ENCODE measurements at regions not wholly inside any gene's neighbourhood (a gene's known extent, or its start where the extent isn't known, plus 50 kb on each side); places are given as distances from the start of the nearest gene placed in this dataset.
"Not testable (repeated sequence)": the region's sequence is repeated elsewhere in the genome, so short reads cannot be mapped to it uniquely, and the experiment has no call there.

- not testable (repeated sequence) for DNase-seq
Observed at GRCh38 chr2:139538332-139539020, 758.3 kb upstream of the NXPH2 start.

GRCh38 chr2:139529080-139529479 lies 748.9 kb upstream of the NXPH2 start:
- DNase-seq = no peak

GRCh38 chr2:139526781-139527180 lies 746.6 kb upstream of the NXPH2 start:
- no peak for DNase-seq

GRCh38 chr2:139518321-139518720 lies 738.1 kb upstream of the NXPH2 start:
- no peak for DNase-seq

- no peak for DNase-seq
Observed at GRCh38 chr2:139514951-139515350, 734.8 kb upstream of the NXPH2 start.

GRCh38 chr2:139495851-139496250 lies 715.7 kb upstream of the NXPH2 start:
- no peak for DNase-seq

- no peak for DNase-seq
Observed at GRCh38 chr2:139492131-139492680, 712.0 kb upstream of the NXPH2 start.

- no peak for DNase-seq
Observed at GRCh38 chr2:139480161-139480650, 700.0 kb upstream of the NXPH2 start.

GRCh38 chr2:139478165-139478914 lies 698.1 kb upstream of the NXPH2 start:
- peak; percentile 43 for DNase-seq

GRCh38 chr2:139477618-139478017 lies 697.4 kb upstream of the NXPH2 start:
- DNase-seq = no peak

GRCh38 chr2:139469985-139470384 lies 689.8 kb upstream of the NXPH2 start:
- no peak for DNase-seq

GRCh38 chr2:139465789-139466188 lies 685.6 kb upstream of the NXPH2 start:
- DNase-seq = no peak

- no peak for DNase-seq
Observed at GRCh38 chr2:139457873-139458272, 677.7 kb upstream of the NXPH2 start.

- no peak for DNase-seq
Observed at GRCh38 chr2:139454251-139454650, 674.1 kb upstream of the NXPH2 start.

- DNase-seq = no peak
Observed at GRCh38 chr2:139439100-139439499, 658.9 kb upstream of the NXPH2 start.

GRCh38 chr2:139438478-139438877 lies 658.3 kb upstream of the NXPH2 start:
- no peak for DNase-seq

- no peak for DNase-seq
Observed at GRCh38 chr2:139427164-139427563, 647.0 kb upstream of the NXPH2 start.

- DNase-seq = no peak
Observed at GRCh38 chr2:139424101-139424500, 643.9 kb upstream of the NXPH2 start.

GRCh38 chr2:139411236-139411635 lies 631.0 kb upstream of the NXPH2 start:
- no peak for DNase-seq

- DNase-seq = not testable (repeated sequence)
Observed at GRCh38 chr2:139410833-139411174, 630.6 kb upstream of the NXPH2 start.

GRCh38 chr2:139410147-139410832 lies 630.1 kb upstream of the NXPH2 start:
- DNase-seq = not testable (repeated sequence)

- no peak for DNase-seq
Observed at GRCh38 chr2:139409212-139409611, 629.0 kb upstream of the NXPH2 start.

- no peak for DNase-seq
Observed at GRCh38 chr2:139403948-139404347, 623.8 kb upstream of the NXPH2 start.
